HG03097 (cell line): ENCODE measurements at regions not wholly inside any gene's neighbourhood (a gene's known extent, or its start where the extent isn't known, plus 50 kb on each side); places are given as distances from the start of the nearest gene placed in this dataset.
"Not testable (repeated sequence)": the region's sequence is repeated elsewhere in the genome, so short reads cannot be mapped to it uniquely, and the experiment has no call there.

Experiments used
- ATAC-seq: cut with Tn5 transposase; IDR thresholded peaks from one replicate; pipeline ENCODE4 v1.9.1; 2021; ENCODE audit not compliant: unreplicated experiment, low FRiP score

GRCh38 chr3:153369561-153370374, 207.7 kb downstream of the RAP2B start:
- ATAC-seq, result no peak

GRCh38 chr3:153370680-153371079, 208.7 kb downstream of the RAP2B start:
- no peak for ATAC-seq

GRCh38 chr3:153372326-153372725, 210.3 kb downstream of the RAP2B start:
- no peak for ATAC-seq

GRCh38 chr3:153373606-153374005, 211.6 kb downstream of the RAP2B start:
- ATAC-seq, result no peak

GRCh38 chr3:153378366-153378765, 216.3 kb downstream of the RAP2B start:
- ATAC-seq, result not testable (repeated sequence)

GRCh38 chr3:153379516-153379915, 217.5 kb downstream of the RAP2B start:
- ATAC-seq, result no peak

GRCh38 chr3:153385343-153385742, 223.3 kb downstream of the RAP2B start:
- no peak for ATAC-seq

- ATAC-seq, result no peak
Observed at GRCh38 chr3:153392363-153392762, 230.3 kb downstream of the RAP2B start.

- no peak for ATAC-seq
Observed at GRCh38 chr3:153394017-153394416, 232.0 kb downstream of the RAP2B start.

- ATAC-seq, result no peak
Observed at GRCh38 chr3:153396581-153396980, 234.6 kb downstream of the RAP2B start.

- no peak for ATAC-seq
Observed at GRCh38 chr3:153397794-153398193, 235.8 kb downstream of the RAP2B start.

GRCh38 chr3:153399636-153400035, 237.6 kb downstream of the RAP2B start:
- peak; percentile 86 for ATAC-seq

GRCh38 chr3:153400641-153401040, 238.6 kb downstream of the RAP2B start:
- no peak for ATAC-seq

GRCh38 chr3:153404157-153404556, 242.1 kb downstream of the RAP2B start:
- ATAC-seq, result no peak

GRCh38 chr3:153405320-153405719, 243.3 kb downstream of the RAP2B start:
- not testable (repeated sequence) for ATAC-seq

- ATAC-seq, result no peak
Observed at GRCh38 chr3:153410517-153410916, 248.5 kb downstream of the RAP2B start.

GRCh38 chr3:153414982-153415381, 253.0 kb downstream of the RAP2B start:
- no peak for ATAC-seq

- ATAC-seq, result no peak
Observed at GRCh38 chr3:153422314-153422713, 260.3 kb downstream of the RAP2B start.

- not testable (repeated sequence) for ATAC-seq
Observed at GRCh38 chr3:153423820-153424219, 261.8 kb downstream of the RAP2B start.

- ATAC-seq, result no peak
Observed at GRCh38 chr3:153426344-153426743, 264.3 kb downstream of the RAP2B start.

- ATAC-seq, result no peak
Observed at GRCh38 chr3:153426803-153427202, 264.8 kb downstream of the RAP2B start.

- ATAC-seq, result no peak
Observed at GRCh38 chr3:153429821-153430220, 267.8 kb downstream of the RAP2B start.

GRCh38 chr3:153431076-153431475, 269.1 kb downstream of the RAP2B start:
- no peak for ATAC-seq
